Pancreas (tissue), 10 donors: ENCODE measurements at regions not wholly inside any gene's neighbourhood (a gene's known extent, or its start where the extent isn't known, plus 50 kb on each side); places are given as distances from the start of the nearest gene placed in this dataset.
A peak's percentile ranks its signal among the peaks of the same experiment; 100 is the strongest.
"Not testable (repeated sequence)": the region's sequence is repeated elsewhere in the genome, so short reads cannot be mapped to it uniquely, and the experiment has no call there.

Experiments
- ATAC-seq, 4 donors: fragments of 200-7000 bp; cut with Tn5 transposase; one replicate each; pipeline versions ENCODE4 v1.8.0 to v1.9.1; 2020; ENCODE audit warnings: mild to moderate bottlenecking in 4 of 4, moderate library complexity in 4 of 4
- DNase-seq, 6 donors: peaks; one replicate each; pipeline ENCODE4 v3.0.0-alpha.2; 2020
- FAIRE-seq: peaks from 2 replicates; lab custom pipeline; 2012; peaks lifted over from hg19 to GRCh38; lab: Jason Lieb, UNC
- H3K27ac ChIP-seq, 4 donors: fragments of 200-600 bp; sonication (generic); 1 replicate in 3 of 4; 2 replicates in 1 of 4; pipeline versions ENCODE4 v1.5.0 to v1.8.0; 2020
- H3K27me3 ChIP-seq, 4 donors: fragments of 200-600 bp; one replicate each; pipeline ENCODE4 v1.8.0; 2021
- H3K36me3 ChIP-seq, 3 donors: fragments of 200-600 bp; sonication (generic) in 1 of 3; one replicate each; pipeline versions ENCODE4 v1.5.0 to v1.8.0; 2020 to 2021
- H3K4me1 ChIP-seq, 3 donors: fragments of 200-600 bp; one replicate each; pipeline ENCODE4 v1.8.0; 2021
- H3K4me3 ChIP-seq, 4 donors: fragments of 200-600 bp; sonication (generic) in 2 of 4; one replicate each; pipeline versions ENCODE4 v1.5.0 to v1.8.0; 2020 to 2021
- H3K9me3 ChIP-seq, 4 donors: fragments of 200-600 bp; one replicate each; pipeline ENCODE4 v1.8.0; 2021
- CTCF ChIP-seq, 4 donors: fragments of 200-600 bp; sonication (generic) in 3 of 4; IDR thresholded peaks; one replicate each; pipeline versions ENCODE4 v1.5.0 to v1.8.0; 2021; ENCODE audit warnings: antibody characterized with exemption in 4 of 4
- WGBS, 2 donors: extraction: QIAGEN DNeasy Blood & Tissue Kit; methylation state at CpG; one replicate each; pipeline ENCODE4 v1.1.7; 2013; 5-methylcytosine and 5-hydroxymethylcytosine counted together
- intact Hi-C, 3 donors: fragments of 100-400 bp; cut with DNase I; formaldehyde crosslinking; loops; one replicate each; pipeline versions ENCODE4 v1.11.1 to v1.14.2; 2022
- donor health status: healthy with polysubstance abuse.
- donor health status: DM: no; HTN: no; CAD: no; lungs with moderate emphysema.
- donor health status: DM: no; HTN: no; CAD: no.
- donor health status: control.
- donor health status: control.
- donor health status: Bipolar disorder and iron deficiency.
- donor health status: DM: yes; HTN: yes; CAD: no.
- donor health status: DM: no; HTN: no; CAD: no.
- donor health status: DM: no; HTN: no; CAD: no.
- donor health status: DM: yes; HTN: yes; CAD: no.

GRCh38 chr5:62093411-62093810 is 212.6 kb upstream of the KIF2A start:
- no peaks in the 10 kb centered on the region for H3K36me3 ChIP-seq
- peak overlapping the region in 1 of 4 donors; percentile 11 for H3K4me3 ChIP-seq
- WGBS, 2 donors: 24 to 43% methylated on average over 2 of the region's 2 CpGs
- FAIRE-seq (no peak), DNase-seq (no peak), ATAC-seq (no peak)
- intact Hi-C loops: no loop called here
- no peak overlapping the region for H3K27ac ChIP-seq
- peaks cover 0 to 3% (median 0%) of the 10 kb centered on the region in 3 donors for H3K4me1 ChIP-seq
- H3K27me3 ChIP-seq: no peaks in the 10 kb centered on the region
- H3K9me3 ChIP-seq: no peaks in the 10 kb centered on the region
- no peak for TF ChIP-seq CTCF (IDR thresholded peaks at IDR 0.05)

DNA sequence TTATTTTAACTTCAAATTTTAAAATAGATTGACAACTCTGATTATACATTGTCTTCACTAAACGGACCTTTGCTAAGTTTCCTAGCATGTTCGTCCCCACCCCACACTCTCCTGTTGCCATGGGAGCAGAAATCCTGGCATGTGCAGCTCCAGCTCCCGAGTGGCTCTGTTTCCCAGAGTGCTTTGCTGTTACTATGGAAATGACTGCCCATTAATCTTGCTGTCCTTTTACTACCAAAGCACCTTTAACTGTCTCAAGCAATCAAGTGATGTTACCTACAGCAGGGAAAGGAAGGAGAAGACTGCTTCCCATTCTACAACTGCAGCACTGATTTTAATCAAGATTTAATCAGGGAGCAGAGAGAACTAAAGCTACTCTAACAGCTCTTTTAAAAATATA is 212.0 kb upstream of the KIF2A start:
- ATAC-seq (peak; percentile 58 to 97 (median 92)), FAIRE-seq (no peak), DNase-seq (peak in 4 of 6 donors; percentile 42 to 62 (median 46))
- no peak for TF ChIP-seq CTCF (IDR thresholded peaks at IDR 0.05)
- H3K27ac ChIP-seq: no peak overlapping the region
- H3K27me3 ChIP-seq: no peaks in the 10 kb centered on the region
- no peaks in the 10 kb centered on the region for H3K9me3 ChIP-seq
- no peaks in the 10 kb centered on the region for H3K36me3 ChIP-seq
- H3K4me3 ChIP-seq: peak overlapping the region in 1 of 4 donors; percentile 11
- intact Hi-C loops: no loop called here
- peaks cover 0 to 3% (median 0%) of the 10 kb centered on the region in 3 donors for H3K4me1 ChIP-seq
- WGBS, 2 donors: 0% methylated on average over 3 of the region's 3 CpGs

- H3K4me3 ChIP-seq: no peak overlapping the region
- DNase-seq (no peak), FAIRE-seq (no peak), ATAC-seq (no peak)
- 84 to 91% methylated on average over 5 of the region's 5 CpGs for WGBS, 2 donors
- H3K27me3 ChIP-seq: no peaks in the 10 kb centered on the region
- no peak for TF ChIP-seq CTCF (IDR thresholded peaks at IDR 0.05)
- no peak overlapping the region for H3K27ac ChIP-seq
- intact Hi-C loops: no loop called here
- H3K4me1 ChIP-seq: peaks cover 0 to 3% (median 0%) of the 10 kb centered on the region in 3 donors
- no peaks in the 10 kb centered on the region for H3K36me3 ChIP-seq
- no peaks in the 10 kb centered on the region for H3K9me3 ChIP-seq
Measured at GRCh38 chr5:62097361-62097760, 208.6 kb upstream of the KIF2A start.

GRCh38 chr5:62100201-62100600 is 205.8 kb upstream of the KIF2A start:
- Histone ChIP-seq H3K27ac (no peak overlapping the region), H3K4me3 (no peak overlapping the region), H3K27me3 (no peaks in the 10 kb centered on the region), H3K4me1 (no peaks in the 10 kb centered on the region), H3K36me3 (no peaks in the 10 kb centered on the region), H3K9me3 (no peaks in the 10 kb centered on the region)
- FAIRE-seq (no peak), DNase-seq (no peak), ATAC-seq (no peak)
- intact Hi-C loops: no loop called here
- 52 to 56% methylated on average over 4 of the region's 4 CpGs for WGBS, 2 donors
- TF ChIP-seq CTCF (IDR thresholded peaks at IDR 0.05): no peak

- H3K27me3 ChIP-seq, DNase-seq, H3K4me1 ChIP-seq, FAIRE-seq, H3K4me3 ChIP-seq, intact Hi-C loops, H3K27ac ChIP-seq, H3K36me3 ChIP-seq, H3K9me3 ChIP-seq, ATAC-seq: not testable (repeated sequence)
- WGBS, 2 donors: 77 to 92% methylated on average over 4 of the region's 4 CpGs
Measured at GRCh38 chr5:62103863-62104262, 202.1 kb upstream of the KIF2A start.
